Tibial artery (tissue), 4 donors: ENCODE measurements at regions not wholly inside any gene's neighbourhood (a gene's known extent, or its start where the extent isn't known, plus 50 kb on each side); places are given as distances from the start of the nearest gene placed in this dataset.

Experiments used
- DNase-seq, 2 donors: peaks; one replicate each; pipeline ENCODE4 v3.0.0-alpha.2; 2019
- H3K27ac ChIP-seq, 2 donors: fragments of 200-600 bp; sonication (generic) in 1 of 2; 1 replicate in 1 of 2; 2 replicates in 1 of 2; pipeline ENCODE4 v1.5.1; 2018 to 2019; ENCODE audit warnings: mild to moderate bottlenecking in 1 of 2
- H3K27me3 ChIP-seq, 2 donors: fragments of 200-600 bp; sonication (generic) in 1 of 2; one replicate each; pipeline versions ENCODE4 v1.5.1 to v1.6.0; 2016 to 2019
- H3K36me3 ChIP-seq, 3 donors: fragments of 200-600 bp; sonication (generic) in 2 of 3; one replicate each; pipeline ENCODE4 v1.5.1; 2016 to 2019; ENCODE audit warnings: mild to moderate bottlenecking in 2 of 3
- H3K4me1 ChIP-seq, 4 donors: fragments of 200-600 bp; sonication (generic) in 2 of 4; 1 replicate in 3 of 4; 2 replicates in 1 of 4; pipeline ENCODE4 v1.5.1; 2016 to 2019
- H3K4me3 ChIP-seq, 2 donors: fragments of 200-600 bp; sonication (generic) in 1 of 2; 1 replicate in 1 of 2; 2 replicates in 1 of 2; pipeline ENCODE4 v1.5.1; 2018 to 2019; ENCODE audit warnings: mild to moderate bottlenecking in 2 of 2
- H3K9me3 ChIP-seq, 3 donors: fragments of 200-600 bp; sonication (generic) in 1 of 3; one replicate each; pipeline ENCODE4 v1.5.1; 2016 to 2019
- CTCF ChIP-seq, 2 experiments: fragments of 200-600 bp in 1 of 2; fragments of 450-650 bp in 1 of 2; IDR thresholded peaks; one replicate each; pipeline ENCODE4 v1.5.1; 2017 to 2019; ENCODE audit warnings: antibody characterized with exemption in 2 of 2, mild to moderate bottlenecking in 1 of 2, moderate library complexity in 1 of 2
- intact Hi-C: fragments of 100-400 bp; cut with DNase I; formaldehyde crosslinking; loops from one replicate; pipeline ENCODE4 v1.15.0; 2023; ENCODE audit warnings: low total_unique reads

- intact Hi-C loops = no loop called here
- no peak overlapping the region for H3K27ac ChIP-seq
- H3K36me3 ChIP-seq = no peaks in the 10 kb centered on the region
- H3K4me3 ChIP-seq = no peak overlapping the region
- H3K27me3 ChIP-seq = peaks cover 0 to 4% of the 10 kb centered on the region in 2 donors
- no peak for DNase-seq
- no peaks in the 10 kb centered on the region for H3K4me1 ChIP-seq
- H3K9me3 ChIP-seq = no peaks in the 10 kb centered on the region
- no peak for TF ChIP-seq CTCF (IDR thresholded peaks at IDR 0.05)
Observed at GRCh38 chr10:78170026-78170475, 136.4 kb downstream of the RPS24 start.

GRCh38 chr10:78171633-78172400, 138.2 kb downstream of the RPS24 start:
- no peak for TF ChIP-seq CTCF (IDR thresholded peaks at IDR 0.05)
- intact Hi-C loops = no loop called here
- Histone ChIP-seq H3K27ac (no peak overlapping the region), H3K9me3 (no peaks in the 10 kb centered on the region), H3K36me3 (no peaks in the 10 kb centered on the region), H3K4me1 (no peaks in the 10 kb centered on the region), H3K4me3 (no peak overlapping the region), H3K27me3 (no peaks in the 10 kb centered on the region)
- DNase-seq = no peak

GRCh38 chr10:78173360-78174015, 139.8 kb downstream of the RPS24 start:
- no peaks in the 10 kb centered on the region for H3K36me3 ChIP-seq
- TF ChIP-seq CTCF (IDR thresholded peaks at IDR 0.05) = no peak
- no peak overlapping the region for H3K27ac ChIP-seq
- H3K27me3 ChIP-seq = peaks cover 0 to 4% of the 10 kb centered on the region in 2 donors
- no peak overlapping the region for H3K4me3 ChIP-seq
- no peak for DNase-seq
- intact Hi-C loops = no loop called here
- no peaks in the 10 kb centered on the region for H3K4me1 ChIP-seq
- no peaks in the 10 kb centered on the region for H3K9me3 ChIP-seq

GRCh38 chr10:78175444-78176015, 141.9 kb downstream of the RPS24 start:
- intact Hi-C loops = no loop called here
- Histone ChIP-seq H3K27me3 (peaks cover 0 to 20% of the 10 kb centered on the region in 2 donors), H3K27ac (no peak overlapping the region), H3K4me3 (no peak overlapping the region), H3K36me3 (no peaks in the 10 kb centered on the region), H3K9me3 (no peaks in the 10 kb centered on the region), H3K4me1 (no peaks in the 10 kb centered on the region)
- no peak for DNase-seq
- no peak for TF ChIP-seq CTCF (IDR thresholded peaks at IDR 0.05)

- TF ChIP-seq CTCF (IDR thresholded peaks at IDR 0.05) = no peak
- Histone ChIP-seq H3K27me3 (peaks cover 0 to 29% of the 10 kb centered on the region in 2 donors), H3K36me3 (no peaks in the 10 kb centered on the region), H3K9me3 (no peaks in the 10 kb centered on the region), H3K4me3 (no peak overlapping the region), H3K4me1 (no peaks in the 10 kb centered on the region), H3K27ac (no peak overlapping the region)
- peak in 1 of 2 donors; percentile 55 for DNase-seq
- intact Hi-C loops = no loop called here
Observed at GRCh38 chr10:78176320-78177317, 143.0 kb downstream of the RPS24 start.
